ENCODE measurements at regions not wholly inside any gene's neighbourhood (a gene's known extent, or its start where the extent isn't known, plus 50 kb on each side); places are given as distances from the start of the nearest gene placed in this dataset.

DNA sequence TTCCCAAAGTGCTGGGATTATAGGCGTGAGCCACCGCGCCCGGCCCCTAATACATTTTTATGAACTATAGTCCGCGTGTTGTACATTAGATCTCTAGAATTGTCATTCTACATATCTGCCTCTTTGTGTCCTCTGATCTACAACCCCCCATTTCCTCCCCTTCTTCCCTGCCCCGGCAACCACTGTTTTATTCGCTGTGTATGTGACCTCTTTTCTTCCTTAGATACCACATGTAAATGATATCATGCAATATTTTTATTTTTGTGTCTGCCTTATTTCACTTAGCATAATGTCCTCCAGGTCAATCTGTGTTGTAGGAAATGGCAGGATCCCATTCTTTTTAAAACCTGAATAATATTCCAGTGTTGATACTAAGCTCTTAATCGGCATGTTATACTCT lies 99.5 kb upstream of the NRIP1 start:
- no peak overlapping the region for H3K4me3 ChIP-seq (ENCODE audit: low read length)
- TF ChIP-seq, protein P1, sequence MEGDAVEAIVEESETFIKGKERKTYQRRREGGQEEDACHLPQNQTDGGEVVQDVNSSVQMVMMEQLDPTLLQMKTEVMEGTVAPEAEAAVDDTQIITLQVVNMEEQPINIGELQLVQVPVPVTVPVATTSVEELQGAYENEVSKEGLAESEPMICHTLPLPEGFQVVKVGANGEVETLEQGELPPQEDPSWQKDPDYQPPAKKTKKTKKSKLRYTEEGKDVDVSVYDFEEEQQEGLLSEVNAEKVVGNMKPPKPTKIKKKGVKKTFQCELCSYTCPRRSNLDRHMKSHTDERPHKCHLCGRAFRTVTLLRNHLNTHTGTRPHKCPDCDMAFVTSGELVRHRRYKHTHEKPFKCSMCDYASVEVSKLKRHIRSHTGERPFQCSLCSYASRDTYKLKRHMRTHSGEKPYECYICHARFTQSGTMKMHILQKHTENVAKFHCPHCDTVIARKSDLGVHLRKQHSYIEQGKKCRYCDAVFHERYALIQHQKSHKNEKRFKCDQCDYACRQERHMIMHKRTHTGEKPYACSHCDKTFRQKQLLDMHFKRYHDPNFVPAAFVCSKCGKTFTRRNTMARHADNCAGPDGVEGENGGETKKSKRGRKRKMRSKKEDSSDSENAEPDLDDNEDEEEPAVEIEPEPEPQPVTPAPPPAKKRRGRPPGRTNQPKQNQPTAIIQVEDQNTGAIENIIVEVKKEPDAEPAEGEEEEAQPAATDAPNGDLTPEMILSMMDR (conservative IDR thresholded peaks at IDR 0.05; ENCODE audit: low read length): no peak
- DNase-seq (ENCODE audit: low read depth): no peak

DNA sequence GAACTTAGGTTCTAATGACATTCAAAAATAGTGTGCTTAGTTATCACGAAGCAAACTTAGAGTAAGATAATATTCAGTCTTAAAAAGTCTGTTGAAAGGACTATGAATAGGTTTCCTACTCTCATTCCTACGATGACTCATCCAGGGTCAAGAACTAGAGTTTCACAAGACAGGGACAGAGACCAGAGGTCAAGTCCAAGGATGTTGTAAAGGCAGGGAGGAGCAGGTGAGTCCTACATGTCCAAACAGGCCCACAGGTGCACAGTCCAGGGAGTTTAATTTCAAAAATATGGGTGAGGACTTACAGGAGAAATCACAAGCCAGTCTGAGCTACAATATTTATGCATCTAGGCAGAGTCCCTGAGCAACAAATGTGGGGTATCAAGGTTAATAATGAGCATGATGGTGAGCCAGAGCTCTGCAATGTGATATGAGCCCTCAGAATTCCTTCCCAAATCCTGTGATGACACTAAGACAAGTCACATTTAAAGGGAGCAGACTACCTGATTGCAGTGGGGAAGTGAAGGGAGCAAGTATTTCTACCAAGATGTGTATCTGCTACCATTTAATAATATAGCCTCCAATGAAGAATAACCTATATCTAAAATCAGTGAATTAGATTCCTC lies 100.0 kb upstream of the NRIP1 start:
- TF ChIP-seq, protein P1 (conservative IDR thresholded peaks at IDR 0.05; ENCODE audit: low read length): no peak
- no peak overlapping the region for H3K4me3 ChIP-seq (ENCODE audit: low read length)
- no peak for DNase-seq (ENCODE audit: low read depth)

DNA sequence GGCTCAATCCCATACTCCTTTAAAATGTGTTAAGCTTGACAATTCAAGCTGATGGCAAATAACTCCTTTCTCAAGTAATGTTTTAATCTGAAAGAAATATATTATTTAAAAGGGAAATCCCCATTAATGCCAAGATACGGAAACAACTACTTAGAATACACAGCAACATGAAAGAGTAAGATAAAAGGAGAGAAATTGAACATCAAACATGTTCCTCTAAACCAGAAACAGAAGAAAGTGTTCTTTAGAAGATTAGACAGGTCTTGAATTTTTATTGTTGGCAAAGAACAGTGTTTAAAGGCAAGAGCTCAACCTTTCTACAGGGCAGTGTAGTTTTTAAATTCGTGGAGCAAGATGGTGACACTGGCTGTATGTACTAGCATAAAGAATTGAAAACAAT lies 105.8 kb upstream of the NRIP1 start:
- TF ChIP-seq, protein P1 (conservative IDR thresholded peaks at IDR 0.05; ENCODE audit: low read length): no peak
- no peak for DNase-seq (ENCODE audit: low read depth)
- H3K4me3 ChIP-seq (ENCODE audit: low read length): no peak overlapping the region

DNA sequence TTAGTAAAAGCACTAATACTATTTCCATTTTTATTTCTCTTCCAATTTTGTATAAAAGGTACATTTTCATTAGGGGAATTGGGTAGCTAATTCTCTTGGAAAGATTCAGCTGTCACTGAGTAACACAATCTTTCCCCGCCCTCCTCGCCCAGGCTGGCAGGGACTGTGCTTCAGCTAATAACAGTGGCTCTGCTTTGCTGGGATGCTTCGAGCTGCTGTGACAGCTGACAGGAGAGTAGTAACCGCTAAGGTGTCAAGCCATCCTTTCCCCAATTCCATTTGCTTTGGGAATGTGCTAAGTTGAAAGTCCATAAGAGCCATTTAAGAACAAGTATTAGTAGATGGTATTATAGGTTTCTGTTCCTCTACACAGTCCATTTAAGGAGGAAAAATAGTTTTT lies 106.7 kb upstream of the NRIP1 start:
- TF ChIP-seq, protein P1 (conservative IDR thresholded peaks at IDR 0.05; ENCODE audit: low read length): no peak
- DNase-seq (ENCODE audit: low read depth): no peak
- no peak overlapping the region for H3K4me3 ChIP-seq (ENCODE audit: low read length)

DNA sequence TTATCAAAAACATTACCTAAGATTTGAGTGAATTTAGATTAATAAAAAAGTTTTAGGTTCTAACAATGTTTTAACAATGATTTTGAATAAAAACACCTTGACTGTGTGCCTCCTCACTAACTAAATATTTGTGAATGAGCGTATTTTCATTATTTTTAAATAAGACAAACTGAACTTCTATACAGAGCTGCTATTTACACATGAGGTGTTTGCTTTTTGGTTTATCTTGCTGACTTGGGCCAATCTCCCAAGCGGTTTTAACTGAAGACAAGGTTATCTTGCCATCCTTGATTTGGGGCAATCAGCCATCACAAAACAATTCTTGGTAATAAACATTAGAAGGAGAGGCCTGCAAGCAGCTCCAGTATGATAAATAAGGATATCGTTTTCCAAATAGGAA lies 108.2 kb upstream of the NRIP1 start:
- H3K4me3 ChIP-seq (ENCODE audit: low read length): no peak overlapping the region
- DNase-seq (ENCODE audit: low read depth): no peak
- TF ChIP-seq, protein P1 (conservative IDR thresholded peaks at IDR 0.05; ENCODE audit: low read length): no peak

DNA sequence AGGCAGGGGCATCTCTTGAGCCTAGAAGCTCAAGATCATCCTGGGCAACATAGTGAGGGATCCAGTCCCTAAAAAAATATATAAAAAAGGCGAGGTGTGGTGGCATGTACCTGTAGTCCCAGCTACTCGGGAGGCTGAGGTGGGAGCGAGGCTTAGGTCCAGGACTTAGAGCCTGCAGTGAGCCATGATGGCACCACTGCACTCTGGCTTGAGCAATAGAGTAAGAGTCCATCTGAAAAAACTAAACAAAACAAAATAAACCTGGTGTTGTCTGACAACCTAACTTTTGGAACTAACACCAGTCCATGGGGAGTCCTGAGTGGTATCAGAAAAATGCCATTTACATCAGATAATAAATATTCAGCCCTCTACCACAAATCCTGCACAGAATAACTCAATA lies 110.1 kb upstream of the NRIP1 start:
- no peak overlapping the region for H3K4me3 ChIP-seq (ENCODE audit: low read length)
- TF ChIP-seq, protein P1 (conservative IDR thresholded peaks at IDR 0.05; ENCODE audit: low read length): no peak
- DNase-seq (ENCODE audit: low read depth): no peak

DNA sequence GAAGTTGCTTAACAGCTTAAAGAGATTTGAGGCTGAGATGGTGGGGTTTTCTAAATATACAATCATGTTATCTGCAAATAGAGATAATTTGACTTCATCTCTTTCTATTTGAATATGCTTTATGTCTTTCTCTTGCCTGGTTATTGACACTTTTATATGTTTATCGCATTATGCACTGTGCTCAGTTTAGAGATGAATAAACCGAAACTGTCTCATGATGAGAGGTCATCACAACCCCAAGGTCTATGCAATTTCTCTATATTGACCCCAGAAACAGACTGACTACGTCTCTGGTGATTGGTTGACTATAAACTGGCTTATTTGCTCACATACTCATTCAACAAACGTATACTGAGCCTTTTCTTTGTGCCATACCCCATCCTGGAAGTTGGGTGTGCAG lies 117.9 kb upstream of the NRIP1 start:
- H3K4me3 ChIP-seq (ENCODE audit: low read length): no peak overlapping the region
- TF ChIP-seq, protein P1 (conservative IDR thresholded peaks at IDR 0.05; ENCODE audit: low read length): no peak
- no peak for DNase-seq (ENCODE audit: low read depth)
